ENCODE measurements at regions not wholly inside any gene's neighbourhood (a gene's known extent, or its start where the extent isn't known, plus 50 kb on each side); places are given as distances from the start of the nearest gene placed in this dataset.

- Histone ChIP-seq H3K27ac (ENCODE audit: poor library complexity, severe bottlenecking) (no peak overlapping the region), H3K4me3 (ENCODE audit: severe bottlenecking) (no peak overlapping the region), H3K4me1 (ENCODE audit: insufficient read depth, poor library complexity, severe bottlenecking) (peaks cover 8% of the 10 kb centered on the region), H3K27me3 (ENCODE audit: insufficient read depth, poor library complexity, severe bottlenecking) (no peaks in the 10 kb centered on the region), H3K36me3 (ENCODE audit: low read depth) (no peaks in the 10 kb centered on the region), H3K9me3 (ENCODE audit: severe bottlenecking) (no peaks in the 10 kb centered on the region)
- TF ChIP-seq, protein P1, sequence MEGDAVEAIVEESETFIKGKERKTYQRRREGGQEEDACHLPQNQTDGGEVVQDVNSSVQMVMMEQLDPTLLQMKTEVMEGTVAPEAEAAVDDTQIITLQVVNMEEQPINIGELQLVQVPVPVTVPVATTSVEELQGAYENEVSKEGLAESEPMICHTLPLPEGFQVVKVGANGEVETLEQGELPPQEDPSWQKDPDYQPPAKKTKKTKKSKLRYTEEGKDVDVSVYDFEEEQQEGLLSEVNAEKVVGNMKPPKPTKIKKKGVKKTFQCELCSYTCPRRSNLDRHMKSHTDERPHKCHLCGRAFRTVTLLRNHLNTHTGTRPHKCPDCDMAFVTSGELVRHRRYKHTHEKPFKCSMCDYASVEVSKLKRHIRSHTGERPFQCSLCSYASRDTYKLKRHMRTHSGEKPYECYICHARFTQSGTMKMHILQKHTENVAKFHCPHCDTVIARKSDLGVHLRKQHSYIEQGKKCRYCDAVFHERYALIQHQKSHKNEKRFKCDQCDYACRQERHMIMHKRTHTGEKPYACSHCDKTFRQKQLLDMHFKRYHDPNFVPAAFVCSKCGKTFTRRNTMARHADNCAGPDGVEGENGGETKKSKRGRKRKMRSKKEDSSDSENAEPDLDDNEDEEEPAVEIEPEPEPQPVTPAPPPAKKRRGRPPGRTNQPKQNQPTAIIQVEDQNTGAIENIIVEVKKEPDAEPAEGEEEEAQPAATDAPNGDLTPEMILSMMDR (IDR thresholded peaks at IDR 0.05; ENCODE audit: poor library complexity, severe bottlenecking), result no peak
- ATAC-seq (ENCODE audit: low read depth), result no peak
- no peak for DNase-seq (ENCODE audit: low spot score)
Observed at GRCh38 chrX:10044021-10044420, 76.9 kb downstream of the CLDN34 start.

- TF ChIP-seq, protein P1 (IDR thresholded peaks at IDR 0.05; ENCODE audit: poor library complexity, severe bottlenecking), result no peak
- Histone ChIP-seq H3K4me3 (ENCODE audit: severe bottlenecking) (no peak overlapping the region), H3K4me1 (ENCODE audit: insufficient read depth, poor library complexity, severe bottlenecking) (peaks cover 3% of the 10 kb centered on the region), H3K36me3 (ENCODE audit: low read depth) (no peaks in the 10 kb centered on the region), H3K9me3 (ENCODE audit: severe bottlenecking) (no peaks in the 10 kb centered on the region), H3K27me3 (ENCODE audit: insufficient read depth, poor library complexity, severe bottlenecking) (no peaks in the 10 kb centered on the region), H3K27ac (ENCODE audit: poor library complexity, severe bottlenecking) (no peak overlapping the region)
- ATAC-seq (ENCODE audit: low read depth), result no peak
- no peak for DNase-seq (ENCODE audit: low spot score)
Observed at GRCh38 chrX:10045327-10046000, 78.3 kb downstream of the CLDN34 start.

DNA sequence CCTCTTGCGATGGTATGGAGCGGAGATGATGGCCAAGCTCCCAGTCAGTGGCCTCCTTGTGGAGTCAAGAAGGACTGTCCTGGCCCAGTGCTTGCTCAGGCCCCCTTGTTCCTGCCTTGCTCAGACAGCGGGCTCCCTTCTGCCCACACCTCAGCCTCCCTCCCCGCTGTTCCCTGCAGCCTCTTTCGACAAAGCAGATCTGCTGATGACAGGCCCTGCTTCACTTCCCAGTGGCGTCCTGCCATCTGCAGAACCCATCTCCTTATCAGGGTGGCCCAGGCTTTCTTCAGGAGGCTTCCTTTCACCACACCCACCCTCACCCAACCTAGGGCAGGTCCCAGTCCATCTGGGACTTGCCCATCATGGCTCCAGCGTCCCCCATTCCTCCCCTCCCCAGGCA, 80.0 kb downstream of the CLDN34 start:
- H3K9me3 ChIP-seq (ENCODE audit: severe bottlenecking), result no peaks in the 10 kb centered on the region
- DNase-seq (ENCODE audit: low spot score) (no peak), ATAC-seq (ENCODE audit: low read depth) (no peak)
- no peak overlapping the region for H3K4me3 ChIP-seq (ENCODE audit: severe bottlenecking)
- TF ChIP-seq, protein P1 (IDR thresholded peaks at IDR 0.05; ENCODE audit: poor library complexity, severe bottlenecking), result no peak
- peaks cover 6% of the 10 kb centered on the region for H3K4me1 ChIP-seq (ENCODE audit: insufficient read depth, poor library complexity, severe bottlenecking)
- no peak overlapping the region for H3K27ac ChIP-seq (ENCODE audit: poor library complexity, severe bottlenecking)
- no peaks in the 10 kb centered on the region for H3K36me3 ChIP-seq (ENCODE audit: low read depth)
- H3K27me3 ChIP-seq (ENCODE audit: insufficient read depth, poor library complexity, severe bottlenecking), result no peaks in the 10 kb centered on the region

- ATAC-seq (ENCODE audit: low read depth), result no peak
- Histone ChIP-seq H3K4me1 (ENCODE audit: insufficient read depth, poor library complexity, severe bottlenecking) (peaks cover 6% of the 10 kb centered on the region), H3K9me3 (ENCODE audit: severe bottlenecking) (no peaks in the 10 kb centered on the region), H3K4me3 (ENCODE audit: severe bottlenecking) (no peak overlapping the region), H3K36me3 (ENCODE audit: low read depth) (no peaks in the 10 kb centered on the region), H3K27me3 (ENCODE audit: insufficient read depth, poor library complexity, severe bottlenecking) (no peaks in the 10 kb centered on the region), H3K27ac (ENCODE audit: poor library complexity, severe bottlenecking) (no peak overlapping the region)
- TF ChIP-seq, protein P1 (IDR thresholded peaks at IDR 0.05; ENCODE audit: poor library complexity, severe bottlenecking), result no peak
- no peak for DNase-seq (ENCODE audit: low spot score)
Observed at GRCh38 chrX:10047631-10048030, 80.5 kb downstream of the CLDN34 start.

GRCh38 chrX:10048076-10048475, 80.9 kb downstream of the CLDN34 start:
- ATAC-seq (ENCODE audit: low read depth) (no peak), DNase-seq (ENCODE audit: low spot score) (no peak)
- peaks cover 6% of the 10 kb centered on the region for H3K4me1 ChIP-seq (ENCODE audit: insufficient read depth, poor library complexity, severe bottlenecking)
- H3K27me3 ChIP-seq (ENCODE audit: insufficient read depth, poor library complexity, severe bottlenecking), result no peaks in the 10 kb centered on the region
- no peaks in the 10 kb centered on the region for H3K36me3 ChIP-seq (ENCODE audit: low read depth)
- TF ChIP-seq, protein P1 (IDR thresholded peaks at IDR 0.05; ENCODE audit: poor library complexity, severe bottlenecking), result no peak
- no peak overlapping the region for H3K4me3 ChIP-seq (ENCODE audit: severe bottlenecking)
- H3K27ac ChIP-seq (ENCODE audit: poor library complexity, severe bottlenecking), result no peak overlapping the region
- H3K9me3 ChIP-seq (ENCODE audit: severe bottlenecking), result no peaks in the 10 kb centered on the region
